IMR-90 (cell line): ENCODE measurements at regions not wholly inside any gene's neighbourhood (a gene's known extent, or its start where the extent isn't known, plus 50 kb on each side); places are given as distances from the start of the nearest gene placed in this dataset.

Experiments
- ATAC-seq: fragments of 200-7000 bp; cut with Tn5 transposase; 2 replicates; pipeline ENCODE4 v1.9.1; 2020; ENCODE audit warnings: low read depth, mild to moderate bottlenecking, moderate library complexity
- BruUV-seq: library from RNA; stranded (reverse); fragments of 400-500 nt; replicated peaks from 2 replicates; lab custom pipeline; 2021; lab: Mats Ljungman, UMichigan
- CTCF ChIA-PET: fragments of 300-600 bp; formaldehyde crosslinking; extraction: SDS; loops from one replicate; lab custom pipeline; 2021; ENCODE audit warnings: antibody characterized with exemption; lab: Yijun Ruan, JAX
- POLR2A ChIA-PET: fragments of 300-600 bp; sonication (Branson Sonifier 250); formaldehyde crosslinking; loops from one replicate; lab custom pipeline; 2022; ENCODE audit warnings: antibody characterized with exemption; ENCODE audit not compliant: unreplicated experiment; lab: Charles Lee
- DNase-seq: peaks from one replicate; pipeline ENCODE4 v3.0.0; 2013
- H2AFZ ChIP-seq: replicated peaks from 2 replicates; pipeline ENCODE3; 2013; ENCODE audit warnings: low read length, mild to moderate bottlenecking; ENCODE audit not compliant: poor library complexity
- H2AK5ac ChIP-seq: 2 replicates; pipeline ENCODE4 v1.6.1; 2013; ENCODE audit warnings: low read depth, low read length, inconsistent platforms
- H2AK9ac ChIP-seq: replicated peaks from 2 replicates; pipeline ENCODE3; 2013; ENCODE audit warnings: mild to moderate bottlenecking, low read depth, low read length, moderate library complexity; ENCODE audit not compliant: poor library complexity
- H2BK120ac ChIP-seq: 2 replicates; pipeline ENCODE4 v1.6.1; 2013; ENCODE audit warnings: low read depth, low read length, inconsistent platforms
- H2BK15ac ChIP-seq: 3 replicates; pipeline ENCODE4 v1.6.1; 2013; ENCODE audit warnings: low read depth, low read length, inconsistent platforms
- H2BK20ac ChIP-seq: 2 replicates; pipeline ENCODE4 v1.6.1; 2013; ENCODE audit warnings: low read depth, mild to moderate bottlenecking, inconsistent platforms, low read length, moderate library complexity
- H2BK5ac ChIP-seq: 2 replicates; pipeline ENCODE4 v1.6.1; 2013; ENCODE audit warnings: mild to moderate bottlenecking, low read depth, low read length, inconsistent platforms; ENCODE audit not compliant: poor library complexity, severe bottlenecking
- H3K14ac ChIP-seq: replicated peaks from 2 replicates; pipeline ENCODE4 v1.6.1; 2013; ENCODE audit warnings: low read depth, low read length, inconsistent platforms
- H3K18ac ChIP-seq: 2 replicates; pipeline ENCODE4 v1.6.1; 2013; ENCODE audit warnings: low read depth, low read length, control low read depth
- H3K23ac ChIP-seq: 2 replicates; pipeline ENCODE4 v1.6.1; 2013; ENCODE audit warnings: low read depth, low read length, inconsistent platforms
- H3K27ac ChIP-seq: 2 replicates; pipeline ENCODE4 v1.5.1; 2013; ENCODE audit warnings: mild to moderate bottlenecking, control low read depth, low read length; ENCODE audit not compliant: insufficient read depth
- H3K27me3 ChIP-seq: 2 replicates; pipeline ENCODE4 v1.6.1; 2013; ENCODE audit warnings: low read length; ENCODE audit not compliant: control insufficient read depth, insufficient read depth
- H3K36me3 ChIP-seq: 2 replicates; pipeline ENCODE4 v1.6.1; 2013; ENCODE audit warnings: low read length, mixed read lengths; ENCODE audit not compliant: control insufficient read depth, insufficient read depth
- H3K4ac ChIP-seq: 2 replicates; pipeline ENCODE4 v1.6.1; 2013; ENCODE audit warnings: low read depth, low read length, inconsistent platforms
- H3K4me1 ChIP-seq: 2 replicates; pipeline ENCODE4 v1.6.1; 2013; ENCODE audit warnings: low read length, mixed read lengths; ENCODE audit not compliant: control insufficient read depth, insufficient read depth
- H3K4me2 ChIP-seq: 2 replicates; pipeline ENCODE4 v1.6.1; 2013; ENCODE audit warnings: low read depth, mild to moderate bottlenecking, control low read depth, low read length, moderate library complexity
- H3K4me3 ChIP-seq: 2 replicates; pipeline ENCODE4 v1.5.1; 2013; ENCODE audit warnings: low read depth, mild to moderate bottlenecking, control low read depth, low read length, moderate library complexity; ENCODE audit not compliant: insufficient read depth
- H3K56ac ChIP-seq: 2 replicates; pipeline ENCODE4 v1.6.1; 2013; ENCODE audit warnings: low read length, inconsistent platforms; ENCODE audit not compliant: insufficient read depth; ENCODE audit errors: extremely low read depth
- H3K79me1 ChIP-seq, 2 experiments: 2 replicates each; pipeline ENCODE4 v1.6.1; 2013; ENCODE audit warnings: low read length in 2 of 2, inconsistent platforms in 1 of 2, low read depth in 1 of 2
- H3K9ac ChIP-seq: 2 replicates; pipeline ENCODE4 v1.6.1; 2013; ENCODE audit warnings: low read depth, low read length, control low read depth
- H3K9me1 ChIP-seq: 2 replicates; pipeline ENCODE4 v1.6.1; 2013; ENCODE audit warnings: low read length, inconsistent platforms; ENCODE audit not compliant: insufficient read depth
- H3K9me3 ChIP-seq: 2 replicates; pipeline ENCODE4 v1.6.1; 2013; ENCODE audit warnings: low read length; ENCODE audit not compliant: control insufficient read depth, insufficient read depth
- H4K20me1 ChIP-seq: 2 replicates; pipeline ENCODE4 v1.6.1; 2013; ENCODE audit warnings: low read length, inconsistent platforms; ENCODE audit not compliant: insufficient read depth
- H4K5ac ChIP-seq: 2 replicates; pipeline ENCODE4 v1.6.1; 2013; ENCODE audit warnings: mild to moderate bottlenecking, low read depth, low read length, control low read depth
- H4K8ac ChIP-seq, 2 experiments: 2 replicates each; pipeline ENCODE4 v1.6.1; 2013; ENCODE audit warnings: low read depth in 2 of 2, low read length in 2 of 2, control low read depth in 1 of 2, inconsistent platforms in 1 of 2
- H4K91ac ChIP-seq: 2 replicates; pipeline ENCODE4 v1.6.1; 2013; ENCODE audit warnings: low read depth, low read length, inconsistent platforms; ENCODE audit not compliant: insufficient read depth
- BHLHE40 ChIP-seq: fragments of 150-350 bp; IDR thresholded peaks from 2 replicates; pipeline ENCODE4 v1.6.1; 2016; ENCODE audit warnings: mild to moderate bottlenecking, low read depth, low read length
- FOS ChIP-seq: fragments of 150-350 bp; IDR thresholded peaks from 2 replicates; pipeline ENCODE4 v1.6.1; 2016; ENCODE audit warnings: low read depth, low read length
- SMC3 ChIP-seq: fragments of 150-350 bp; IDR thresholded peaks from 2 replicates; pipeline ENCODE4 v1.6.1; 2016; ENCODE audit warnings: low read depth, mild to moderate bottlenecking, antibody characterized with exemption, low read length, moderate library complexity
- WGBS, 2 experiments: methylation state at CpG; one replicate each; pipeline versions ENCODE4 v1.1.5 to v1.1.7; 2013; ENCODE audit warnings: missing lambda C conversion rate in 2 of 2; ENCODE audit not compliant: insufficient read length in 1 of 2; ENCODE audit errors: extremely low coverage in 2 of 2; 5-methylcytosine and 5-hydroxymethylcytosine counted together
- dilution Hi-C: fragments of 300-500 bp; cut with HindIII; formaldehyde crosslinking; loops from one replicate; pipeline ENCODE4 v1.14.3; 2018; ENCODE audit warnings: low sequenced_read_pairs; ENCODE audit not compliant: unreplicated experiment
- in situ Hi-C: fragments of 300-500 bp; cut with MboI; formaldehyde crosslinking; loops from 3 replicates; pipeline ENCODE4 v1.14.3; 2019; ENCODE audit warnings: low sequenced_read_pairs, inconsistent platforms, mixed read lengths
- intact Hi-C: fragments of 100-400 bp; cut with micrococcal nuclease; formaldehyde crosslinking; loops from 2 replicates; pipeline ENCODE4 v1.10.0; 2022

- DNase-seq (no peak), ATAC-seq (no peak)
- Histone ChIP-seq H3K36me3 (no peaks in the 10 kb centered on the region), H4K20me1 (no peaks in the 10 kb centered on the region), H3K79me1 (no peaks in the 10 kb centered on the region), H3K14ac (no peak overlapping the region), H4K5ac (no peak overlapping the region), H3K4ac (no peak overlapping the region), H3K9me3 (peaks cover 31% of the 10 kb centered on the region), H3K4me2 (no peak overlapping the region), H3K9me1 (no peaks in the 10 kb centered on the region), H3K9ac (no peak overlapping the region), H4K91ac (no peak overlapping the region), H2AFZ (no peak overlapping the region), H3K27me3 (no peaks in the 10 kb centered on the region), H2BK15ac (no peak overlapping the region), H3K23ac (no peak overlapping the region), H2BK120ac (no peak overlapping the region), H3K4me3 (no peak overlapping the region), H2AK5ac (no peak overlapping the region), H2AK9ac (no peak overlapping the region), H2BK5ac (no peak overlapping the region), H3K27ac (no peak overlapping the region), H3K56ac (no peak overlapping the region), H3K4me1 (no peaks in the 10 kb centered on the region), H3K18ac (no peak overlapping the region), H4K8ac (no peak overlapping the region), H2BK20ac (no peak overlapping the region)
- no TSS peak for BruUV-seq
- CTCF ChIA-PET: no interaction called here
- intact Hi-C loops: no loop called here
- TF ChIP-seq BHLHE40 (no peak), SMC3 (no peak), FOS (no peak)
- POLR2A ChIA-PET: no interaction called here
- dilution Hi-C loops: no loop called here
- 29% methylated on average over 1 of the region's 5 CpGs; no CpG with 5 or more reads in 1 of the 2 experiments for WGBS, 2 experiments
- in situ Hi-C loops: no loop called here
Observed at GRCh38 chr19:28239270-28239669, 973.7 kb downstream of the UQCRFS1 start.
